HG02642 (cell line): ENCODE measurements at regions not wholly inside any gene's neighbourhood (a gene's known extent, or its start where the extent isn't known, plus 50 kb on each side); places are given as distances from the start of the nearest gene placed in this dataset.
"Not testable (repeated sequence)": the region's sequence is repeated elsewhere in the genome, so short reads cannot be mapped to it uniquely, and the experiment has no call there.

Source experiments
- ATAC-seq: cut with Tn5 transposase; IDR thresholded peaks from one replicate; pipeline ENCODE4 v1.9.1; 2021; ENCODE audit warnings: mild to moderate bottlenecking; ENCODE audit not compliant: unreplicated experiment, poor library complexity

GRCh38 chr6:67884442-67884841 lies 750.6 kb upstream of the ADGRB3 start:
- ATAC-seq, result no peak

GRCh38 chr6:67883500-67884366 lies 751.3 kb upstream of the ADGRB3 start:
- no peak for ATAC-seq

DNA sequence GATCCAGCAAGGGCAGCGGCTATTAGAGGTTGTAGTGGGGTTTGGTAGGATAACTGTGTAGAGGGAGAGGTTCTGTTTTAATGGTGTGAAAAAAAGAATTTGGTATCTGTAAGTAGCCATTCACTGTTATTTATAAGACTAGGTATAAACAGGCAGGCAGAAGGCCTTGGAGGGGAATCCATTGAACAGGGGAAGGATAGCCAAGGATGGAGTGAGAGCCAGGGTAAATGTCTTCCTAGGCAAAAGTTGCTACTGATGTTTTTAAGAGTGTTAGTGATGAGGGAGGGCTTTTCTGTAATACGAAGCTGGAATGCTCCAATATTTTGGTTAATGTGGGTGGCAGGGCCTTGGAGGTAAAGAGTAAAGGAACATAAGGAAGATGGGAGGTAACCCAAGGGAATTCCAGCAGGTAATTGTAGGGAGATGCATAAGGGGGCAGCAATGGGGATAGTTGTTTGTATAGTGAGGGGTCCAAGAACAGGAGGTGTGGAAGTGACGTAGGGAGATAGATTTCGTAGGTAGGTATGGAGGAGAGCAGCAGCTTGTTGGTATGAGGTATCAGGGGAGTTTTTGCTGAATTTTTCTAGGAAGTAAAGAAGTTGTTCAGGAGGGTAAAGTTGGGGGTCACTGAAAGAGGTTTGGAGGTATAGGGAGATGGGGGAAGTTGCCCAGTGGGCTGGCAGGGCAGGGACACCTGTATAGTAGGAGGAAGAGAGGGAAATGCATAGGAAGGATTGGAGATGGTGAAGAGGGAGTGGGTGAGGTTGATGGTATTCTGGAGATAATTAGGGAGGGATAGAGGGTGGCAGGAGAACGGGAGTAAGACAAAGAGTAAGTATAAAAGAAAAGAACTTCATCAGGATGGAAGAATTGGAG lies 752.4 kb upstream of the ADGRB3 start:
- no peak for ATAC-seq

DNA sequence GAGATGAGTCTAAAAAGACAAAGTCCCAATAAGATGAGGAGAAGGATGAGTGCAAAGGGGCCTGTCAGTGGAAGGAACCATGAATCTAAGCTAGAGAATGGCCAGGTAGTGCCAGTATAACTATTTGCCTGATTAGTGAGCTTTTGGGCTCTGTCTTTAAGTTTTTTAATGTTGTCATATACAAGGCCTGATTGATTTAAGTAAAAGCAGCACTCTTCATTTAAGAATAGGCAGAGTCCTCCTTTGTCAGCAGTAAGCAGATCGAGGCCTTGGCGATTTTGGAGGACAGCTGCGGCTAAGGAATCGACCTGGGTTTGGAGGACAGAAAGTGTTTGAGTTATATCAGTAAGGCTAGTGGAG lies 753.4 kb upstream of the ADGRB3 start:
- ATAC-seq, result no peak

- no peak for ATAC-seq
Measured at GRCh38 chr6:67880939-67881705, 754.0 kb upstream of the ADGRB3 start.

GRCh38 chr6:67880343-67880742 lies 754.7 kb upstream of the ADGRB3 start:
- not testable (repeated sequence) for ATAC-seq

DNA sequence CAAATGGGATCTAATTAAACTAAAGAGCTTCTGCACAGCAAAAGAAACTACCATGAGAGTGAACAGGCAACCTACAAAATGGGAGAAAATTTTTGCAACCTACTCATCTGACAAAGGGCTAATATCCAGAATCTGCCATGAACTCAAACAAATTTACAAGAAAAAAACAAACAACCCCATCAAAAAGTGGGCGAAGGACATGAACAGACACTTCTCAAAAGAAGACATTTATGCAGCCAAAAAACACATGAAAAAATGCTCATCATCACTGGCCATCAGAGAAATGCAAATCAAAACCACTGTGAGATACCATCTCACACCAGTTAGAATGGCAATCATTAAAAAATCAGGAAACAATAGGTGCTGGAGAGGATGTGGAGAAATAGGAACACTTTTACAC lies 755.2 kb upstream of the ADGRB3 start:
- not testable (repeated sequence) for ATAC-seq

GRCh38 chr6:67879105-67879904 lies 755.8 kb upstream of the ADGRB3 start:
- ATAC-seq, result not testable (repeated sequence)

- not testable (repeated sequence) for ATAC-seq
Measured at GRCh38 chr6:67878216-67878615, 756.9 kb upstream of the ADGRB3 start.

DNA sequence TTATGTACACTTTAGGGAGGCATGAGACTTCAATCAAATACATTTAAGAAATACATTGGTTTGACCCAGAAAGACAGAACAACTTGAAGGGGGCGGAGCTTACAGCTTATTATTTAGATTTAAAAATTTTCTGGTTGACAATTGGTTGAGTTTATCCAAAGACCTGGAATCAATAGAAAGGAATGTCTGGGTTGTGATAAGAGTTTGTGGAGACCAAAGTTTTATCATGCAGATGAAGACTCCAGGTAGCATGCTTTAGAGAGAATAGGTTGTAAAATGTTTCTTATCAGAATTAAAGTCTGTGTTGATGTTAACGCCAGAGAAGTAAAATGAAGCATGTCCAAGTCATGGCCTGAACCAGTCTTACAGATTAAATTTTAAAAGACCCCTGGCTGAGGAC lies 757.8 kb upstream of the ADGRB3 start:
- no peak for ATAC-seq

- ATAC-seq, result no peak
Measured at GRCh38 chr6:67875877-67876383, 759.2 kb upstream of the ADGRB3 start.

GRCh38 chr6:67870321-67870720 lies 764.8 kb upstream of the ADGRB3 start:
- ATAC-seq, result no peak

DNA sequence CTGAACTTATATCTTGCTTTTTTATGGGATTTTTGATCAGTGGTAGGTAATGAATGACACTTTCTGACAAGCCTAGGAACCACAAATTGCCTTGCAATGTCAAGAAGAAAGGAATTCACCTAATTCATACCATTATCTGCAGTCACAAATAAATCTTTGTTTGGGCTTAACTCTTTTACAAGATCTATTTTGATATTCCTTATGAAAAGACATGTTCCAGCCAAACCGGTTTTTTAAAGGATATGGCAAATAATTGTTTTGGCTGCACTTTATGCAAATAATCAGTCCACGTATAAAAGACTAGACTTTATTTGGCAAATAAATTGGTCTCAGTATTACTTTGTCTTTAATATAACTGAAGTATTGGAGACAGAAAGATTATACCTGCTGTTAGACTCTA lies 771.7 kb upstream of the ADGRB3 start:
- no peak for ATAC-seq

DNA sequence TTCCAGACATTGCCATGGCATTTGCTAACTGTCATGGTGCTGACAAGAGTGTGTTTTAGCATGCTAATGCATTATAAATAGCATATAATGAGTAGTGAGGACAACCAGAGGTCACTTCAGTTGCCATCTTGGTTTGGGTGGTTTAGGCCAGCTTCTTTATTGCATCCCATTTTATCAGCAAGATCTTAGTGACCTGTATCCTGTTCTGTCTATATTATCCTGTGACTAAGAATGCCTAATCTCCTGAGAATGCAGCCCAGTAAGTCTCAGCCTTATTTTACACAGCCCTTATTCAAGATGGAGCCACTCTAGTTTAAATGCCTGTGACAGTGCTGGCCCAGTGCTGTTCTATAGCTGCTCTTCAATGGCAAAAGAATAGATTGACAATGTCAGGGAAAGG lies 781.0 kb upstream of the ADGRB3 start:
- no peak for ATAC-seq

DNA sequence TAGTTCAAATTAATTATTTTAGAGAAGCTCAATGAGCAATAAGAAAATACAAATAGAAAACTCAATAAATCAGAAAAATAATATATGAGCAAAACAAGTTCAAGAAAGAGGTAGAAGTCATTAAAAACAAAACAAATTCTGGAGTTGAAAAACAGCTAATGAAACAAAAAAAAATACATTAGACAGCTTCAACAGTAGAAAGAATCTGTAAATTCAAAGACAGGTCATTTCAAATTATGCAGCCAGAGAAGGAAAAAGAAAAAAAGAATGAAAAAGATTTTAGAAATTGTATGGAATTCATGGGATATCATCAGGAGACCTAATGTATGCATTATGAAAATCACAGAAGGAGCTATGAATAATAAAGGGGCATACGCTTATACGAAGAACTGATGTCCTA lies 795.3 kb upstream of the ADGRB3 start:
- ATAC-seq, result no peak

- ATAC-seq, result no peak
Measured at GRCh38 chr6:67825201-67825895, 809.7 kb upstream of the ADGRB3 start.

DNA sequence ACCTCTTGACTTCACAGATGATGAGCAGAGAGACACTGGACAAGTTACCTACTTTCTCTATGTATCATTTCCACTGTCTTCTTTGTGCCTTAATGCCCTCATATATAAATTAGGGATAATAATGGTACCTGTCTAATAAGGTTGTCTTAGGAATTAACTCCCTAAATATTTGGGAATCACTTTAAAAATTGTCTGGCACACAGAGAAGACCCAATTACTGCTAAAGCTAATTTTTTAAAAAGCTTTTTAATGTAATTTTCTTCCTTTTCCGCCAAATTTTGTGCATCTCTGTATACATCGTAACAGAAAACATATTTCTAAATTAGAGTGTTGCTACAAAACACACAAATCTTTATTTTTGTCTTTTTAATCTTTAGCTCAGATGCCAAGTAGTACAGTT lies 816.8 kb upstream of the ADGRB3 start:
- no peak for ATAC-seq

DNA sequence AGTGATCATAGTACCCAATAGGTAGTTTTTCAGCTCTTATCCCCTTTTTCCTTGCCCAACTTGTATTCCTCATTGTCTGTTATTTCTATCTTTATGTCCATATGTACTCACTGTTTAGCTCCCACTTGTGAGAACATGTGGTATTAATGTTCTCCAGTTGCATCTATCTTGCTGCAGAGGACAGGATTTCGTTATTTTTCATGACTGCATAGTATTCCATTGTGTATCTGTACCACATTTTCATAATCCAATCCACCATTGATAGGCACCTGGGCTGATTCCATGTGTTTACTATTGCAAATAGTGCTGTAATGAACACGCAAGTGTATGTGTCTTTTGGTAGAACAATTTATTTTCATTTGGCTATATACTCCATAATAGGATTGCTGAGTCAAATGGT lies 819.5 kb upstream of the ADGRB3 start:
- ATAC-seq, result no peak

DNA sequence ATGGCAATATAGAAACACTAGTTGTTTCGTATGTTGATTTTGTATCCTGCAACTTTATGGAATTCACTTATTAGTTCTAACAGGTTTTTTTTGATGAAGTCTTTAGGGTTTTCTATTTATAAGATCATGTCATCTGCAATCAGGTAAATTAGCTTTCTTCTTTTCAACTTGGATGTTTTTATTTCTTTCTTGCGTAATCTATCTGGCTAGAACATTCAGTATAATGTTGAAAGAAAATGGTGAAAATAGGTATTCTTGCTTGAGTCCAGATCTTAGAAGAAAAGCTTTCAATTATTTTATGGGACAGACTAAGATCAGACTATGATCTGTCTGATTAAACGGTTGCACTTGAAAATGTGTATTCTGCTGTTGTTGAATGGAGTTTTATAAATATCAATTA lies 820.8 kb upstream of the ADGRB3 start:
- no peak for ATAC-seq
